HG02870 (cell line): ENCODE measurements at regions not wholly inside any gene's neighbourhood (a gene's known extent, or its start where the extent isn't known, plus 50 kb on each side); places are given as distances from the start of the nearest gene placed in this dataset.
A peak's percentile ranks its signal among the peaks of the same experiment; 100 is the strongest.
"Not testable (repeated sequence)": the region's sequence is repeated elsewhere in the genome, so short reads cannot be mapped to it uniquely, and the experiment has no call there.

Experiments used
- ATAC-seq: cut with Tn5 transposase; IDR thresholded peaks from one replicate; pipeline ENCODE4 v1.9.1; 2021; ENCODE audit warnings: mild to moderate bottlenecking, moderate library complexity; ENCODE audit not compliant: unreplicated experiment

GRCh38 chr18:38886235-38886634, 1320.6 kb upstream of the CELF4 start:
- no peak for ATAC-seq

- no peak for ATAC-seq
Observed at GRCh38 chr18:38884050-38884449, 1318.5 kb upstream of the CELF4 start.

- no peak for ATAC-seq
Observed at GRCh38 chr18:38883111-38883510, 1317.5 kb upstream of the CELF4 start.

- ATAC-seq: no peak
Observed at GRCh38 chr18:38879871-38880270, 1314.3 kb upstream of the CELF4 start.

- ATAC-seq: no peak
Observed at GRCh38 chr18:38872342-38872741, 1306.7 kb upstream of the CELF4 start.

- no peak for ATAC-seq
Observed at GRCh38 chr18:38868757-38869156, 1303.2 kb upstream of the CELF4 start.

GRCh38 chr18:38867680-38868079, 1302.1 kb upstream of the CELF4 start:
- no peak for ATAC-seq

GRCh38 chr18:38851526-38851925, 1285.9 kb upstream of the CELF4 start:
- ATAC-seq: no peak

GRCh38 chr18:38847326-38847725, 1281.7 kb upstream of the CELF4 start:
- no peak for ATAC-seq

GRCh38 chr18:38843291-38843690, 1277.7 kb upstream of the CELF4 start:
- no peak for ATAC-seq

GRCh38 chr18:38826247-38826646, 1260.6 kb upstream of the CELF4 start:
- no peak for ATAC-seq

GRCh38 chr18:38811209-38811608, 1245.6 kb upstream of the CELF4 start:
- ATAC-seq: no peak

GRCh38 chr18:38810789-38811188, 1245.2 kb upstream of the CELF4 start:
- ATAC-seq: no peak

- peak; percentile 72 for ATAC-seq
Observed at GRCh38 chr18:38807915-38808314, 1242.3 kb upstream of the CELF4 start.

- no peak for ATAC-seq
Observed at GRCh38 chr18:38805256-38805655, 1239.7 kb upstream of the CELF4 start.

GRCh38 chr18:38801640-38802039, 1236.0 kb upstream of the CELF4 start:
- no peak for ATAC-seq

GRCh38 chr18:38796762-38797161, 1231.2 kb upstream of the CELF4 start:
- no peak for ATAC-seq

GRCh38 chr18:38792731-38793130, 1227.1 kb upstream of the CELF4 start:
- ATAC-seq: no peak

GRCh38 chr18:38790786-38791185, 1225.2 kb upstream of the CELF4 start:
- no peak for ATAC-seq

GRCh38 chr18:38790303-38790702, 1224.7 kb upstream of the CELF4 start:
- ATAC-seq: no peak

GRCh38 chr18:38789141-38789540, 1223.5 kb upstream of the CELF4 start:
- no peak for ATAC-seq

GRCh38 chr18:38786906-38787305, 1221.3 kb upstream of the CELF4 start:
- no peak for ATAC-seq

- not testable (repeated sequence) for ATAC-seq
Observed at GRCh38 chr18:38771620-38772019, 1206.0 kb upstream of the CELF4 start.

GRCh38 chr18:38768504-38768903, 1202.9 kb upstream of the CELF4 start:
- ATAC-seq: no peak
